Spleen (tissue), 11 donors: ENCODE measurements at regions not wholly inside any gene's neighbourhood (a gene's known extent, or its start where the extent isn't known, plus 50 kb on each side); places are given as distances from the start of the nearest gene placed in this dataset.

Source experiments
- DNase-seq: peaks from one replicate; pipeline ENCODE4 v3.0.0-alpha.2; 2020
- H3K27ac ChIP-seq, 8 donors: fragments of 200-600 bp; sonication (generic) in 7 of 8; 1 replicate in 4 of 8; 2 replicates in 4 of 8; pipeline versions ENCODE4 v1.5.0 to v1.8.0; 2016 to 2021; ENCODE audit warnings: inconsistent platforms in 4 of 8, mild to moderate bottlenecking in 4 of 8, moderate library complexity in 1 of 8
- H3K27me3 ChIP-seq, 7 donors: fragments of 200-600 bp; sonication (generic) in 6 of 7; replicated peaks in 1 of 7; 1 replicate in 4 of 7; 2 replicates in 3 of 7; pipeline versions ENCODE4 v1.5.0 to v1.8.0; 2016 to 2021; ENCODE audit warnings: inconsistent platforms in 3 of 7, mild to moderate bottlenecking in 1 of 7
- H3K36me3 ChIP-seq, 6 donors: fragments of 200-600 bp; sonication (generic) in 5 of 6; 1 replicate in 4 of 6; 2 replicates in 2 of 6; pipeline versions ENCODE4 v1.5.0 to v1.8.0; 2016 to 2021; ENCODE audit warnings: inconsistent platforms in 2 of 6
- H3K4me1 ChIP-seq, 6 donors: fragments of 200-600 bp; sonication (generic) in 5 of 6; 1 replicate in 3 of 6; 2 replicates in 3 of 6; pipeline versions ENCODE4 v1.5.0 to v1.8.0; 2016 to 2021; ENCODE audit warnings: inconsistent platforms in 3 of 6
- H3K4me3 ChIP-seq, 8 donors: fragments of 200-600 bp; sonication (generic) in 7 of 8; 1 replicate in 4 of 8; 2 replicates in 4 of 8; pipeline versions ENCODE4 v1.5.0 to v1.8.0; 2016 to 2021; ENCODE audit warnings: inconsistent platforms in 4 of 8, mild to moderate bottlenecking in 4 of 8, moderate library complexity in 2 of 8
- H3K9me3 ChIP-seq, 8 donors: fragments of 200-600 bp; sonication (generic) in 7 of 8; 1 replicate in 4 of 8; 2 replicates in 4 of 8; pipeline versions ENCODE4 v1.5.0 to v1.8.0; 2016 to 2021; ENCODE audit warnings: inconsistent platforms in 4 of 8
- POLR2A ChIP-seq, 3 donors: fragments of 450-650 bp; IDR thresholded peaks; one replicate each; pipeline ENCODE4 v1.5.1; 2017; ENCODE audit warnings: antibody characterized with exemption in 3 of 3, mild to moderate bottlenecking in 1 of 3
- POLR2AphosphoS5 ChIP-seq, 3 donors: sonication (generic); formaldehyde crosslinking; IDR thresholded peaks; one replicate each; pipeline ENCODE4 v1.5.1; 2017; ENCODE audit warnings: antibody characterized with exemption in 3 of 3
- WGBS, 5 donors: extraction: QIAGEN DNeasy Blood & Tissue Kit in 3 of 5; methylation state at CpG; one replicate each; pipeline versions ENCODE4 v1.1.5 to v1.1.7; 2013 to 2018; 5-methylcytosine and 5-hydroxymethylcytosine counted together
- intact Hi-C: fragments of 100-400 bp; cut with DNase I; formaldehyde crosslinking; loops from one replicate; pipeline ENCODE4 v1.15.0; 2023; ENCODE audit warnings: low total_unique reads
- TF ChIP-seq, protein P1 (sequence below), 11 experiments: fragments of 200-600 bp in 7 of 11; fragments of 450-650 bp in 4 of 11; sonication (generic) in 4 of 11; IDR thresholded peaks in 8 of 11; conservative IDR thresholded peaks in 3 of 11; 1 replicate in 7 of 11; 2 replicates in 4 of 11; pipeline versions ENCODE4 v1.4.0 to v1.8.0; 2016 to 2021; ENCODE audit warnings: antibody characterized with exemption in 11 of 11, inconsistent platforms in 4 of 11, mild to moderate bottlenecking in 1 of 11
- donor health status: healthy with polysubstance abuse.
- donor health status: DM: no; HTN: no; CAD: no; lungs with moderate emphysema.
- donor health status: DM: no; HTN: no; CAD: no.
- donor health status: Bipolar disorder and iron deficiency.
- donor health status: healthy.
- donor health status: DM: no; HTN: no; CAD: no.
- donor health status: DM: yes; HTN: yes; CAD: no.

DNA sequence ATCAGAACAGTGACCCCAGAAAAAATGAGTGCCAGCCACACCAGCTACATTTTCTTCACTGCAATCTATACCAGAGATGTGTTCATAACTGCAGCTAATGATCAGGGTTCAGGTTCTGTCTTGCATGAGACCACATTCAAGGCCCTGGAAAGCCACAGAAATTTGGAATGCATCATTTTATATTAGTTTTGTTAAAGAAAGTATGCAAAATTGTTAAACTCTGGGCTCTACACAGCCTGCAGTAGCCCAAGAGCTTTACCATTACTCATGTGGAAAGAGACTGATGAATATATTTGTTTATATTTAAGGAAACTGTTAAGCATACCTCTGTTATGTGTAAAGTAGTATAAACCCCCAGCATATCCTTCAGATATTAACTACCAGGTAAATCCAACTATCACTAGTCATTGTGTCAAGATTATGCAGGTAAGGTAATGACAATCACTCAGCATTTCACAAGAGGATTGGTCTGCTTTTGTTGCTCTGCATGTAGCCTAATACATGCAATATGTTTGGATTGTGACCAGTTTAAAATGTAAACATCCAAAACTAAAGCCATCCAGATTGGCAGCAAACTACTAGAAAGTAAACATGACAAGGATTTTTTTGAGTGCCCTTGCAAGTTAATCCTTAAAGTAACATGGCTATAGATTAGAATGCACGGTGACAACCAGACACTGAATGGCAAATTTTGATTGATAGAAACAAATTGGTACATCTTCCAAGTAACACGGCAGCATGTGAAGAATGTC, 429.1 kb upstream of the ARGLU1 start:
- H3K4me1 ChIP-seq: no peaks in the 10 kb centered on the region
- TF ChIP-seq POLR2A (IDR thresholded peaks at IDR 0.05): no peak
- no peak for TF ChIP-seq POLR2AphosphoS5 (IDR thresholded peaks at IDR 0.05)
- TF ChIP-seq, protein P1, sequence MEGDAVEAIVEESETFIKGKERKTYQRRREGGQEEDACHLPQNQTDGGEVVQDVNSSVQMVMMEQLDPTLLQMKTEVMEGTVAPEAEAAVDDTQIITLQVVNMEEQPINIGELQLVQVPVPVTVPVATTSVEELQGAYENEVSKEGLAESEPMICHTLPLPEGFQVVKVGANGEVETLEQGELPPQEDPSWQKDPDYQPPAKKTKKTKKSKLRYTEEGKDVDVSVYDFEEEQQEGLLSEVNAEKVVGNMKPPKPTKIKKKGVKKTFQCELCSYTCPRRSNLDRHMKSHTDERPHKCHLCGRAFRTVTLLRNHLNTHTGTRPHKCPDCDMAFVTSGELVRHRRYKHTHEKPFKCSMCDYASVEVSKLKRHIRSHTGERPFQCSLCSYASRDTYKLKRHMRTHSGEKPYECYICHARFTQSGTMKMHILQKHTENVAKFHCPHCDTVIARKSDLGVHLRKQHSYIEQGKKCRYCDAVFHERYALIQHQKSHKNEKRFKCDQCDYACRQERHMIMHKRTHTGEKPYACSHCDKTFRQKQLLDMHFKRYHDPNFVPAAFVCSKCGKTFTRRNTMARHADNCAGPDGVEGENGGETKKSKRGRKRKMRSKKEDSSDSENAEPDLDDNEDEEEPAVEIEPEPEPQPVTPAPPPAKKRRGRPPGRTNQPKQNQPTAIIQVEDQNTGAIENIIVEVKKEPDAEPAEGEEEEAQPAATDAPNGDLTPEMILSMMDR (IDR thresholded peaks at IDR 0.05 in 8 of 11, conservative IDR thresholded peaks at IDR 0.05 in 3 of 11): no peak
- H3K27me3 ChIP-seq: no peaks in the 10 kb centered on the region
- H3K27ac ChIP-seq: no peak overlapping the region
- H3K36me3 ChIP-seq: no peaks in the 10 kb centered on the region
- intact Hi-C loops: no loop called here
- no peaks in the 10 kb centered on the region for H3K9me3 ChIP-seq
- DNase-seq: no peak
- no peak overlapping the region for H3K4me3 ChIP-seq
- 80 to 86% (median 83%) methylated on average over 2 of the region's 2 CpGs for WGBS, 5 donors

- WGBS, 5 donors: 94 to 100% (median 97%) methylated on average over 1 of the region's 1 CpG
Observed at GRCh38 chr13:106990594-106990993, 422.7 kb upstream of the ARGLU1 start.

DNA sequence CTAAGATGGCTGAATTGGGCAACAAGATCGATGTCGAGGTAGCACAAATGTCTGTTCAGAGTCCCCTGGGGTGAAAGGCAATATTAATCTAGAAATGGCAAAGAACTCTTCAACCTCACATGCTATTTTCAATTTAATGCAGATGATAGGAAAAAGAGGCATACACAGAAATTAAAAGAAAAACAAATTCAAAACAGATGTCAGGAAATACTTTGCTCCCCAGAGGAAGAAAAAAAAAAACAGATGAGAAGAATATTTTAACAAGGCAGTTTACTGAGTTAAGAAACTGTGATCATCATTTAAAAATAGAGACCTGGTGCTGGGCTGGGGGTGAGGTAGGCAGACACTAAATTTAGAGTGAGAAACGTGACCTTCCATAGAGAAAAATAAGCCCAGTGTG, 421.9 kb upstream of the ARGLU1 start:
- TF ChIP-seq, protein P1 (IDR thresholded peaks at IDR 0.05 in 8 of 11, conservative IDR thresholded peaks at IDR 0.05 in 3 of 11): no peak
- TF ChIP-seq POLR2A (IDR thresholded peaks at IDR 0.05): no peak
- no peak for TF ChIP-seq POLR2AphosphoS5 (IDR thresholded peaks at IDR 0.05)
- H3K4me1 ChIP-seq: peaks cover 0 to 7% (median 0%) of the 10 kb centered on the region in 6 donors
- no peak overlapping the region for H3K27ac ChIP-seq
- no peak overlapping the region for H3K4me3 ChIP-seq
- intact Hi-C loops: no loop called here
- no peaks in the 10 kb centered on the region for H3K36me3 ChIP-seq
- no peaks in the 10 kb centered on the region for H3K27me3 ChIP-seq
- H3K9me3 ChIP-seq: no peaks in the 10 kb centered on the region
- 47 to 74% (median 53%) methylated on average over 3 of the region's 3 CpGs for WGBS, 5 donors
- DNase-seq: no peak

More at GRCh38 chr13:106990594-106990993, 422.7 kb upstream of the ARGLU1 start:
- TF ChIP-seq POLR2A (IDR thresholded peaks at IDR 0.05) (no peak), POLR2AphosphoS5 (IDR thresholded peaks at IDR 0.05) (no peak)
- TF ChIP-seq, protein P1 (IDR thresholded peaks at IDR 0.05 in 8 of 11, conservative IDR thresholded peaks at IDR 0.05 in 3 of 11): no peak
- Histone ChIP-seq H3K27ac (no peak overlapping the region), H3K4me3 (no peak overlapping the region), H3K4me1 (peaks cover 0 to 7% (median 0%) of the 10 kb centered on the region in 6 donors), H3K27me3 (no peaks in the 10 kb centered on the region), H3K36me3 (no peaks in the 10 kb centered on the region), H3K9me3 (no peaks in the 10 kb centered on the region)
- intact Hi-C loops: no loop called here
- DNase-seq: no peak

DNA sequence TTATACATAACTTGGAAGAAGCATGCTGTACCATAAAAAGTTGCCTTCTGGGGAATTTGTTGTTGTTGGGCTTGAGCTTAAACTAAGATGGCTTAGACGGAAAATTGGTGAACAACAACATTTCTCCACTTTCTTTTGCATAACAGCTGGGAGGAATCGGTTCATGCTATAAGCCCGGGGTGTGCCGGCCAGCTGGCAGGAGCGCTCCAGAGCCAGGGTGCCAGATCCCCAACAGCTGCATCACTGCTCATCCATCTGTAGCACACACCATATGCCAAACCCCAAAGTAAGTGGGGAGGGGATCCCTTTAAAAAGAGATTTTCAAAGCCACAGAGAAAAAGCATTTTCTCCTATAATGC, 419.5 kb upstream of the ARGLU1 start:
- H3K36me3 ChIP-seq: no peaks in the 10 kb centered on the region
- no peak for DNase-seq
- no peaks in the 10 kb centered on the region for H3K27me3 ChIP-seq
- WGBS, 5 donors: 63 to 84% (median 80%) methylated on average over 5 of the region's 5 CpGs
- intact Hi-C loops: no loop called here
- H3K4me3 ChIP-seq: no peak overlapping the region
- no peak for TF ChIP-seq POLR2AphosphoS5 (IDR thresholded peaks at IDR 0.05)
- TF ChIP-seq POLR2A (IDR thresholded peaks at IDR 0.05): no peak
- H3K27ac ChIP-seq: peak overlapping the region in 3 of 8 donors; percentile 3 to 30 (median 9)
- no peaks in the 10 kb centered on the region for H3K9me3 ChIP-seq
- H3K4me1 ChIP-seq: peaks cover 0 to 7% (median 0%) of the 10 kb centered on the region in 6 donors
